Adipocyte (in vitro differentiated cells): ENCODE measurements at regions not wholly inside any gene's neighbourhood (a gene's known extent, or its start where the extent isn't known, plus 50 kb on each side); places are given as distances from the start of the nearest gene placed in this dataset.
"Not testable (repeated sequence)": the region's sequence is repeated elsewhere in the genome, so short reads cannot be mapped to it uniquely, and the experiment has no call there.

Source experiments
- DNase-seq: peaks from one replicate; pipeline ENCODE4 v3.0.0-alpha.2; 2015; ENCODE audit warnings: low read depth
- H3K27me3 ChIP-seq: replicated peaks from 2 replicates; pipeline ENCODE4 v1.7.0; 2013; ENCODE audit warnings: mild to moderate bottlenecking, low read length, moderate library complexity; ENCODE audit not compliant: control insufficient read depth, insufficient read depth
- H3K36me3 ChIP-seq: 2 replicates; pipeline ENCODE4 v1.7.0; 2013; ENCODE audit warnings: low read length, mild to moderate bottlenecking, moderate library complexity; ENCODE audit not compliant: control insufficient read depth, insufficient read depth, severe bottlenecking
- H3K4me1 ChIP-seq: 2 replicates; pipeline ENCODE4 v1.7.0; 2013; ENCODE audit warnings: mild to moderate bottlenecking, low read length, moderate library complexity; ENCODE audit not compliant: control insufficient read depth, insufficient read depth
- H3K4me3 ChIP-seq: 2 replicates; pipeline ENCODE4 v1.7.0; 2013; ENCODE audit warnings: mild to moderate bottlenecking, low read length, moderate library complexity
- H3K9ac ChIP-seq: 2 replicates; pipeline ENCODE4 v1.7.0; 2013; ENCODE audit warnings: mild to moderate bottlenecking, low read length, moderate library complexity
- H3K9me3 ChIP-seq: 2 replicates; pipeline ENCODE4 v1.7.0; 2013; ENCODE audit warnings: mild to moderate bottlenecking, low read length, moderate library complexity; ENCODE audit not compliant: control insufficient read depth

DNA sequence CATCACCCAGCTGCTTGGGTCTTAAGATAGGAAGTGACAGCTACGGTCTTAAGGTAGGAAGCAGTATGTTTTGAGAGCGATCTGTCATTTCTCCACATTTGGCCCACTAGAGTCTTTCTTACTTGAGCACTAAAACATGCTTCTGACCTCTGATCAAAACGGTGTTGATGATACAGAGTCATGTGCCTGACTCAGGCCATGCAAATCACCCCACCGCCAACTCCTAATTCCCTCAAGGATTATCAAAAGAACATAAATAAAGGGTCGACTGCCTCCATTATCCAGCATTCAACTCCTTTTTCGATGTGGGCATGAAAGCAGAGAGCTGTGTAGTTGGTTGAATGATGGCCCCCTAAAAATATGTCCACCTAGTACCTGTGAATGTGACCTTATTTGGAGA lies 201.7 kb upstream of the PROK2 start:
- no peaks in the 10 kb centered on the region for H3K9me3 ChIP-seq
- H3K4me1 ChIP-seq, result peaks cover 15% of the 10 kb centered on the region
- H3K27me3 ChIP-seq, result no peaks in the 10 kb centered on the region
- H3K36me3 ChIP-seq, result no peaks in the 10 kb centered on the region
- H3K9ac ChIP-seq, result no peak overlapping the region
- no peak overlapping the region for H3K4me3 ChIP-seq
- no peak for DNase-seq

DNA sequence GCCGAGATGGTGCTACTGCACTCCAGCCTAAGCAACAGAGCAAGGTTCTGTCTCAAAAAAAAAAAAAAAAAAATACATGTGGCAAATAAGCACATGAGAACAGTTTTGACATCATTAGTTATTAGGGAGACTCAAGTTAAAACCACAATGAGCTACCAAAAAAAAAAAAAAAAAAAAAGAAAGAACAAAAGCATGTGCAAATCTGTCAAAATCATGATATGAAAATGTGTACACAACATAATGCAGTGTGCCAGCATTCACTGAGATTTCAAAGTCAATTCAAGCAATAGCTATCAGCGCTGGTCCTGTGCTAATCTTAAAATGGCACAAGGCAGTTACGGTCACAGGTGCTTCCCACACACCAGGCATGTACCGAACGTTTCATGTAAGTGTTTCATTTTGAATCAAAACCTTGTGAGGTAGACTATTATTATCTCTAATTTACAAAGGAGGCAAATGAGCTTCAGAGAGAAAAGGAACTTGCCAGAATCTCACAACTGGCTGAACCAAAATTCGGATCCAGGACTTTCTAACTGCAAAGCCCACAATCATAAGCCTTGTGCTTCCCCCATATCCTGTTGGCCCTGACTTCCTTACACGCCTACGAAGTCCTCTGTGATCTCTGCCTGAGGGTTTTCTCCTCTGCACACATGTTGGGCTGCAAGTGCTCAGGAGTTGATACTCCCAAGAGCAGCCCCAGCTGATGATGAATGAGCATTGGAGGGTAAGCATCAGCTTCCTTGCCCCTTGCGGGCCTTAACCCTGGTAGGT lies 200.1 kb upstream of the PROK2 start:
- DNase-seq, result no peak
- H3K9me3 ChIP-seq, result no peaks in the 10 kb centered on the region
- H3K27me3 ChIP-seq, result no peaks in the 10 kb centered on the region
- H3K9ac ChIP-seq, result no peak overlapping the region
- H3K4me3 ChIP-seq, result no peak overlapping the region
- H3K4me1 ChIP-seq, result peaks cover 15% of the 10 kb centered on the region
- H3K36me3 ChIP-seq, result no peaks in the 10 kb centered on the region

- H3K9ac ChIP-seq, result no peak overlapping the region
- H3K4me1 ChIP-seq, result peaks cover 15% of the 10 kb centered on the region
- H3K4me3 ChIP-seq, result no peak overlapping the region
- DNase-seq, result no peak
- no peaks in the 10 kb centered on the region for H3K9me3 ChIP-seq
- H3K36me3 ChIP-seq, result no peaks in the 10 kb centered on the region
- no peaks in the 10 kb centered on the region for H3K27me3 ChIP-seq
Measured at GRCh38 chr3:71983694-71984093, 198.7 kb upstream of the PROK2 start.

DNA sequence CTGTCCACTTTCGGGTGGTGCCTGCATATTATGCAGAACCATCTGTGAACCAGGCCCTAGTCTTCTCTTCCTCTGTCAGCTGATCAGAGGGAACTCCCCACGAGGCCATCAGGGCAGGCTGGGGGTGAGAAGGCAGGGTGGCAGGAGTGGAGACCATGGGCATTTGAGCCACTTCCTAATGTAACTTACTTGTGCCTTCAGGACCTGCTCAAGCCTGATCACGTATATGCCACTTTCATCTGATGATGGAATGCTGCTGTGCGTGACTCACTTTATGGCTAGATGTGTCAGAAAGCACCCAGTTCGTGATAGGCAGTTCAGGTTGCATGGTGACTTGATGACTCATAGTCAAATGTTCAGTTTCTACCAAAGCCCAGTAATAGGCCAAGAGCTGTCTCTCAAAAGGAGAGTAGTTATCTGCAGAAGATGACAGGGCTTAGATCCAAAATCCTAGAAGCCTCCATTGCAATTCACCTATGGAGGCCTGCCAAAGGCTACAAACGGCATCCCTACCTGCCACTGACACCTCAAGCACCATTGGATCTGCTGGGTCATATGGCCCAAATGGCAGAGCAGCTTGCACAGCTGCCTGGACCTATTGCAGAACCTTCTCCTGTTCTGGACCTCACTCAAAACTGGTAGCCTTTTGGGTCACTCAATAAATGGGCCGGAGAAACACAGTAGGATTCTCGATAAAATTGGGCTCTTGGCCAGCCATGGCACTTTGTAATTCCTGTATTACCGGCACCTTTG lies 197.7 kb upstream of the PROK2 start:
- H3K4me1 ChIP-seq, result peaks cover 15% of the 10 kb centered on the region
- not testable (repeated sequence) for H3K9me3 ChIP-seq, H3K27me3 ChIP-seq, H3K9ac ChIP-seq, H3K36me3 ChIP-seq, H3K4me3 ChIP-seq
- peak; percentile 49 for DNase-seq

GRCh38 chr3:71979175-71979574 lies 194.2 kb upstream of the PROK2 start:
- Histone ChIP-seq H3K9ac (no peak overlapping the region), H3K4me1 (peaks cover 3% of the 10 kb centered on the region), H3K4me3 (no peak overlapping the region), H3K27me3 (peaks cover 6% of the 10 kb centered on the region), H3K36me3 (no peaks in the 10 kb centered on the region), H3K9me3 (peaks cover 3% of the 10 kb centered on the region)
- DNase-seq, result no peak

DNA sequence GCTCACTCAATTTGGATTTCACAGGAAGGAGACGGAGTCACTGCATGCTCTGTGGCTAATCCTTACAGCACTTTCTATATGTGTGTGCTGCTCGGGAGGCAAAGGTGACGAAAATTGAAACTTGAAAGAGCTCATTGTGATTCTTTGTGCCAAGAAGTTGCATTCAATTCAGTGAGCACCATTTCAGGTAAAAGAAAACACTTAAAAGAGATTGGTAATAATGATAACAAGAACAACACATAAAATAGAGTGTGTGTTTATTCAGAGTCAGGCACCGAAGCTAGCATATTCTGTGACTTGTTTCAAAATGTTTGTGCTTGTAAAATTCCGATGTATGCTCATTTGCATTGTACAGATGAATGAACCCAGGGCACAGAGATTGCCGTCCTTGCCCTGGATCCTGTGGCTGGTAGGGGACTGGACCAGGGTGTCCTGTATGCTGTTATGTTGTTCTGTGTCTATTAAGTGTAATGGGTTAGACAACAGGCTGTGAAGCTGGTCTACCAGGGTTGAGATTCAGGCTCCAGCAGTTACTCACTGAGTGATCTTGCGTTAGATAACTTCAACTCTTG lies 193.3 kb upstream of the PROK2 start:
- Histone ChIP-seq H3K27me3 (peaks cover 6% of the 10 kb centered on the region), H3K36me3 (no peaks in the 10 kb centered on the region), H3K4me3 (no peak overlapping the region), H3K9me3 (peaks cover 9% of the 10 kb centered on the region), H3K4me1 (peaks cover 3% of the 10 kb centered on the region), H3K9ac (no peak overlapping the region)
- DNase-seq, result no peak

DNA sequence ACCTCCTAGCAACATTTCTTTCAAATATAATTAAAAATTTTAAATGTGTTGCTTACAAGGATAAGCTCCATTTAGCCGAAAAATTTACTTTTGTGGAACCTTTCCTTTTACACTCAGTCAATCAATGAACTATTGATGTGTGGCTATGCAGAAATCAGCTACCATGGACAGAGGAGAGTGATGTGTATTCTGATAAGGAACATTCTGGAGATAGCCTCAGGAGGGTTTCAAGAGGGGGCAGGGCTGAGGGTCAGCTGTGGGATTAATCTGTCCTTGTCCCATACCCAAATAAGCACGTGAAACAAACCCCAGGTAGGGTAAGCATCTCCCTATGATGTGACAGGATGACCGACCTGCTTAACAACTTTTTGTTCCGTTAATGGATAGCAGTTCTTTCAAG lies 192.6 kb upstream of the PROK2 start:
- Histone ChIP-seq H3K9ac (no peak overlapping the region), H3K9me3 (peaks cover 9% of the 10 kb centered on the region), H3K36me3 (no peaks in the 10 kb centered on the region), H3K4me1 (no peaks in the 10 kb centered on the region), H3K4me3 (no peak overlapping the region), H3K27me3 (peaks cover 13% of the 10 kb centered on the region)
- no peak for DNase-seq

DNA sequence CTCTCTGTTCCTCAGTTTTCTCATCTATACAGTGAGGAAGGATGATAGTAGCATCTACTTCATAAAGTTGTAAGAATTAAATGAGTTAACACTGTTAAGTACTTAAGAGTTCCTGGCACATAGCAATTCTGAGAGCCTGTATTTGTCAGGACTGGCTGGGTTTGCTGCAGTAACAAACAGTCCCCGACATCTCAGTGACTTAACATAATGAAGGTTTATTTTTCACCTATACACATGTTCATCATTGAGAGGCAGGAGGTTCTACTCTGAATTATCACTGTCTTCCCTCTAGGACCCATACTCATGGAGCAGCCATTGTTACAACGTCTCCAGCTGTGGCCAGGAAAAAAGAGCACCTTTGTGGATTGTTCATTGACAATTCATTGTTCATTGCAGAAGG lies 190.6 kb upstream of the PROK2 start:
- no peak overlapping the region for H3K9ac ChIP-seq

GRCh38 chr3:71974786-71975185 lies 189.8 kb upstream of the PROK2 start:
- peaks cover 23% of the 10 kb centered on the region for H3K27me3 ChIP-seq
- no peak overlapping the region for H3K4me3 ChIP-seq
- no peaks in the 10 kb centered on the region for H3K4me1 ChIP-seq
- no peak overlapping the region for H3K9ac ChIP-seq
- no peak for DNase-seq
- no peaks in the 10 kb centered on the region for H3K36me3 ChIP-seq
- H3K9me3 ChIP-seq, result peaks cover 9% of the 10 kb centered on the region

More for the DNA sequence above, 190.6 kb upstream of the PROK2 start:
- Histone ChIP-seq H3K4me1 (no peaks in the 10 kb centered on the region), H3K4me3 (no peak overlapping the region), H3K9me3 (peaks cover 9% of the 10 kb centered on the region), H3K27me3 (peaks cover 15% of the 10 kb centered on the region), H3K36me3 (no peaks in the 10 kb centered on the region)
- DNase-seq, result no peak

DNA sequence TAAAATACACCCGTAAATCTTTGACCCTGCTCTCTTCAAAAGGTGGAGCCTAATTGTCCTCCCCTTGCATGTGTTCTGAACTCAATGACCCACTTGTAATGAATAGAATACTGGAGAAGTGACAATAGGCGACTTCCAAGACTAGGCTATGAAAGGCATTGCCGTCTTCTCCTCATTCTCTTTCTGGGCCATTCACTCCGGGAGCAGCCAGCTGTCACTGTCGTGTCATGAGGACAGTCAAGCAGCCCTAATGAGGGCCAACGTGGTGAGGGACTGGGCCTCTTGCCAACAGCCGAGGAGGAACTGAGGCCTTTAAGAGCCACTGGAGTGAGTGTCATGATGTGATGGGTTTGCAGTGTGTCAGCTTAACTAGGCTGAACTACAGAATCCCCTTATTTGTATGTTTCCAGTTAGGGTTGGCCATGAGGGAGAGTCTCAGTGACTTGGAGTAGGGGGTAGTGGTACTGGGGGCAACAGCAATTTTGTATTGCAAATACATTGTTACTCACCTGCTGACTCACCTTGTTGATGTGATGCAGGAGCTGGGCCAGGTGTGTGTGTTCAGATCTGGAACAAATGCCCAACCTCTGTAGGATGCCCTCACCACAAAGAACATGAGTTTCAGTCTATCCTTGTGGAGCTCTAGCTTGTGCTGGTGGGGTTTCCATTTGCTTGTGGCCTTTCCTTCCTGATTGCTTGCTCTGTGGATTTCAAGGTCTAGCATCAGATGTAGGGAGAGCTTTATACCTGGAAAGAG lies 188.5 kb upstream of the PROK2 start:
- no peak overlapping the region for H3K4me3 ChIP-seq
- no peak overlapping the region for H3K9ac ChIP-seq
- H3K36me3 ChIP-seq, result no peaks in the 10 kb centered on the region
- DNase-seq, result no peak
- peaks cover 32% of the 10 kb centered on the region for H3K27me3 ChIP-seq
- peaks cover 9% of the 10 kb centered on the region for H3K9me3 ChIP-seq
- no peaks in the 10 kb centered on the region for H3K4me1 ChIP-seq

DNA sequence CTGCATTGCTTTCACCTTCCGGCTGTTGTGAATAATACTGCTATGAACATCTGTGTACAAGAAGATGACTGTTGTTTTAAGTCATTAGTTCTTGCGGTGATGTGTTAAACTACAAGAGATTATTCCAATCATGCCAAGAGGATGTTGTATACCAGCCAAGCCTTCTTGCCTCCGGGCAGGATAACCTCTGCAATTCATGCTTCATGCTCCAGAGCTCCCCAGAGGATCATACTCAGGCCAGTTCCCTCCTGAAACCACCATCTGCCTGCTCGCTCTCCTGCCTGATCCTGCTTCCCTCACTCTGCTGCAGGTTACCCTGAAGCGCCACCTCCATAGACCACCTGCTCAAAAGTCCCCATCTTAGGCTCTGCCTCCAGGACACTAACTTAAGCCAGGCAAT lies 187.1 kb upstream of the PROK2 start:
- Histone ChIP-seq H3K9ac (no peak overlapping the region), H3K4me3 (no peak overlapping the region), H3K4me1 (no peaks in the 10 kb centered on the region), H3K9me3 (peaks cover 9% of the 10 kb centered on the region), H3K36me3 (no peaks in the 10 kb centered on the region), H3K27me3 (peaks cover 38% of the 10 kb centered on the region)
- DNase-seq, result peak; percentile 78
